ENCODE measurements at regions not wholly inside any gene's neighbourhood (a gene's known extent, or its start where the extent isn't known, plus 50 kb on each side); places are given as distances from the start of the nearest gene placed in this dataset.

GRCh38 chr7:85627791-85628586, 441.1 kb upstream of the SEMA3D start:
- TF ChIP-seq, protein P1, sequence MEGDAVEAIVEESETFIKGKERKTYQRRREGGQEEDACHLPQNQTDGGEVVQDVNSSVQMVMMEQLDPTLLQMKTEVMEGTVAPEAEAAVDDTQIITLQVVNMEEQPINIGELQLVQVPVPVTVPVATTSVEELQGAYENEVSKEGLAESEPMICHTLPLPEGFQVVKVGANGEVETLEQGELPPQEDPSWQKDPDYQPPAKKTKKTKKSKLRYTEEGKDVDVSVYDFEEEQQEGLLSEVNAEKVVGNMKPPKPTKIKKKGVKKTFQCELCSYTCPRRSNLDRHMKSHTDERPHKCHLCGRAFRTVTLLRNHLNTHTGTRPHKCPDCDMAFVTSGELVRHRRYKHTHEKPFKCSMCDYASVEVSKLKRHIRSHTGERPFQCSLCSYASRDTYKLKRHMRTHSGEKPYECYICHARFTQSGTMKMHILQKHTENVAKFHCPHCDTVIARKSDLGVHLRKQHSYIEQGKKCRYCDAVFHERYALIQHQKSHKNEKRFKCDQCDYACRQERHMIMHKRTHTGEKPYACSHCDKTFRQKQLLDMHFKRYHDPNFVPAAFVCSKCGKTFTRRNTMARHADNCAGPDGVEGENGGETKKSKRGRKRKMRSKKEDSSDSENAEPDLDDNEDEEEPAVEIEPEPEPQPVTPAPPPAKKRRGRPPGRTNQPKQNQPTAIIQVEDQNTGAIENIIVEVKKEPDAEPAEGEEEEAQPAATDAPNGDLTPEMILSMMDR (IDR thresholded peaks at IDR 0.05; ENCODE audit: insufficient read depth, low read length, severe bottlenecking): no peak
- Histone ChIP-seq H3K27me3 (ENCODE audit: control insufficient read depth, insufficient read depth, low read length) (no peaks in the 10 kb centered on the region), H3K36me3 (ENCODE audit: control insufficient read depth, insufficient read depth, low read length) (no peaks in the 10 kb centered on the region), H3K4me3 (ENCODE audit: low read depth, low read length) (no peak overlapping the region)
- FAIRE-seq (no peak), DNase-seq (ENCODE audit: low read depth) (no peak)

DNA sequence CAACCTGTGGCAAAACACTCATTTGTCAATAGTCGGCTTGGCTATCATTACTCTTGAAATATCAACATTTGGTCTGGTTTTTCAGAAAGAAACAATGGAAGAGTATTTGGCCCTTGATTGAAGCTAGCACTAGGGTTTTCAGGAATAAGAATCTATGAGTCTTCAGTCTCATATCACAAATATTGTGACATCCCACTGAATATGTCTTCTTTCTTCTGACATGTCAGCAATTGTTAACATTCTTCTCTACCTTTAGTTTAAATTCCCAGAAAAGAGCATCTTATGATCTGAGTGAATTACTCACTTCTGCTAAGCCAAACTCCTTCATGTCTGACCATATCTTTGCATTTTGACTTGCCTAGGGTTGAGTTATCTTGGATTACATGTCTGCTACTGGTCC, 435.2 kb upstream of the SEMA3D start:
- FAIRE-seq (no peak), DNase-seq (ENCODE audit: low read depth) (no peak)
- Histone ChIP-seq H3K36me3 (ENCODE audit: control insufficient read depth, insufficient read depth, low read length) (no peaks in the 10 kb centered on the region), H3K4me3 (ENCODE audit: low read depth, low read length) (no peak overlapping the region), H3K27me3 (ENCODE audit: control insufficient read depth, insufficient read depth, low read length) (no peaks in the 10 kb centered on the region)
- TF ChIP-seq, protein P1 (IDR thresholded peaks at IDR 0.05; ENCODE audit: insufficient read depth, low read length, severe bottlenecking): no peak

- DNase-seq (ENCODE audit: low read depth): no peak
- H3K27me3 ChIP-seq (ENCODE audit: control insufficient read depth, insufficient read depth, low read length): no peaks in the 10 kb centered on the region
- no peak overlapping the region for H3K4me3 ChIP-seq (ENCODE audit: low read depth, low read length)
- no peaks in the 10 kb centered on the region for H3K36me3 ChIP-seq (ENCODE audit: control insufficient read depth, insufficient read depth, low read length)
- TF ChIP-seq, protein P1 (IDR thresholded peaks at IDR 0.05; ENCODE audit: insufficient read depth, low read length, severe bottlenecking): no peak
- no peak for FAIRE-seq
Measured at GRCh38 chr7:85620936-85621685, 434.3 kb upstream of the SEMA3D start.

GRCh38 chr7:85619236-85619635, 432.4 kb upstream of the SEMA3D start:
- DNase-seq (ENCODE audit: low read depth) (no peak), FAIRE-seq (no peak)
- H3K4me3 ChIP-seq (ENCODE audit: low read depth, low read length): no peak overlapping the region
- H3K27me3 ChIP-seq (ENCODE audit: control insufficient read depth, insufficient read depth, low read length): no peaks in the 10 kb centered on the region
- H3K36me3 ChIP-seq (ENCODE audit: control insufficient read depth, insufficient read depth, low read length): no peaks in the 10 kb centered on the region
- TF ChIP-seq, protein P1 (IDR thresholded peaks at IDR 0.05; ENCODE audit: insufficient read depth, low read length, severe bottlenecking): no peak

- FAIRE-seq (no peak), DNase-seq (ENCODE audit: low read depth) (no peak)
- H3K4me3 ChIP-seq (ENCODE audit: low read depth, low read length): no peak overlapping the region
- H3K36me3 ChIP-seq (ENCODE audit: control insufficient read depth, insufficient read depth, low read length): no peaks in the 10 kb centered on the region
- H3K27me3 ChIP-seq (ENCODE audit: control insufficient read depth, insufficient read depth, low read length): no peaks in the 10 kb centered on the region
- TF ChIP-seq, protein P1 (IDR thresholded peaks at IDR 0.05; ENCODE audit: insufficient read depth, low read length, severe bottlenecking): no peak
Measured at GRCh38 chr7:85614684-85615083, 427.8 kb upstream of the SEMA3D start.
